ENCODE measurements at regions not wholly inside any gene's neighbourhood (a gene's known extent, or its start where the extent isn't known, plus 50 kb on each side); places are given as distances from the start of the nearest gene placed in this dataset.
A peak's percentile ranks its signal among the peaks of the same experiment; 100 is the strongest.

DNA sequence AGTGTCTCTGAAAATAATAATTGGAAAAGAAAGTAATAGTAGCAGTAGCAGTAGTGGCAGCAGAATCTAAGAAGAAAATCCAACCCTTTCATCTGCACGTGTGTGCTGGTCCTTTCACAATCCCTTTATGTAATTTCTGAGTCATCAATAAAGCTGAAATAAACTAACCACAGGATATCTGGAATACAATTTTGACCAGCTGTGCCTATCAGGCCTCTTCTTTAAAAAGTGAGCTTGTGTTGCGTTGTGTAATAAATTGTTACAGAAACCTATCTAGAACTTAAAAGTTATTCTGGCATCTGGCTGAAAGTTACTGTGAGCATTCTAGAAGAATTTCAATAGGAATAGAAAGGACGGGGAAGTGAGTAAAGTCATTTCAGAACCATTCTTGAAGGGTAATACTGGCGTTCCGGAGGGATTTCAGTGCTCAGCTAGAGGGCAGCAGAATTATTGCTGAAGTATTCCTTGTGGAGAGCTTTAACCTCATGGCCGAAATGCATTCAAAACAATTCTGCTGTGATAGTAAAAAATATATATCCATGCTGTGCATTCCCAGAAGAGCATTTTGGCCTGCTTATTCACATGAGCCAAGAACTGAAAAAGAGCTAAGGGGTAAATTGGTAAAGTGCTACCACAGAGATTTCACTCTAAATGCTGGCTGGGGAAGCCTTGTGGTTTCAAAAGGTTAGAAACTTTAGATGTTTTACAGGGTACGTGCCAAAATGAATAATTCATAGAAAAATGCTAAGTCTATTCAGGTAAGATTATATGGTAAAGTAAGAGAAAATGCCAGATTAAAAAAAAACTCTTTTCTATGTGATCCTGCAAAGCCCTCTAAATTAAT, 260.6 kb downstream of the NKX6-1 start:
- TF ChIP-seq, protein P1, sequence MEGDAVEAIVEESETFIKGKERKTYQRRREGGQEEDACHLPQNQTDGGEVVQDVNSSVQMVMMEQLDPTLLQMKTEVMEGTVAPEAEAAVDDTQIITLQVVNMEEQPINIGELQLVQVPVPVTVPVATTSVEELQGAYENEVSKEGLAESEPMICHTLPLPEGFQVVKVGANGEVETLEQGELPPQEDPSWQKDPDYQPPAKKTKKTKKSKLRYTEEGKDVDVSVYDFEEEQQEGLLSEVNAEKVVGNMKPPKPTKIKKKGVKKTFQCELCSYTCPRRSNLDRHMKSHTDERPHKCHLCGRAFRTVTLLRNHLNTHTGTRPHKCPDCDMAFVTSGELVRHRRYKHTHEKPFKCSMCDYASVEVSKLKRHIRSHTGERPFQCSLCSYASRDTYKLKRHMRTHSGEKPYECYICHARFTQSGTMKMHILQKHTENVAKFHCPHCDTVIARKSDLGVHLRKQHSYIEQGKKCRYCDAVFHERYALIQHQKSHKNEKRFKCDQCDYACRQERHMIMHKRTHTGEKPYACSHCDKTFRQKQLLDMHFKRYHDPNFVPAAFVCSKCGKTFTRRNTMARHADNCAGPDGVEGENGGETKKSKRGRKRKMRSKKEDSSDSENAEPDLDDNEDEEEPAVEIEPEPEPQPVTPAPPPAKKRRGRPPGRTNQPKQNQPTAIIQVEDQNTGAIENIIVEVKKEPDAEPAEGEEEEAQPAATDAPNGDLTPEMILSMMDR (IDR thresholded peaks at IDR 0.05): peak; percentile 38 to 49 (median 42)
- TF ChIP-seq POLR2A (IDR thresholded peaks at IDR 0.05; ENCODE audit: low read depth) (no peak), POLR2AphosphoS5 (IDR thresholded peaks at IDR 0.05) (peak in 1 of 2 donors; percentile 48), EP300 (IDR thresholded peaks at IDR 0.05) (no peak)
